ENCODE measurements at regions not wholly inside any gene's neighbourhood (a gene's known extent, or its start where the extent isn't known, plus 50 kb on each side); places are given as distances from the start of the nearest gene placed in this dataset.

DNA sequence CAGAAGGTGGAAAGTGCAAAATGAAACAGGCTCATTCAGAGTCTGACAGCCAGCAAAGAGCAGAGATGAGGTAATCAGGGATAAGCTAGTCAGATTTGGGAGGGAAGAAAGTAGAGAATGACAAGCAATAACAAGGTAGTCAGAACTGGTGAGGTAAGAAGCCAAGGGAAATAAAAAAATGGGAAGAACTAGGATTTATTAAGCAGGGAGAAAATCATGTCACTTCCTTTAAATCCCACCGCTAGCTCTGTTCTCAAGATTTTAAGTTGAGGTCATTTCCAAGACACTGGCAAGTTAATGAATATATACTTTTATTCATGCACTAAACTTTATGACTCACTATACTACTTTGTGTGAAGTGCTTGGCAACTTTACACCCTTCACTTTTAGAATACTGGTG is 1106.8 kb downstream of the IGSF11 start:
- DNase-seq = no peak

DNA sequence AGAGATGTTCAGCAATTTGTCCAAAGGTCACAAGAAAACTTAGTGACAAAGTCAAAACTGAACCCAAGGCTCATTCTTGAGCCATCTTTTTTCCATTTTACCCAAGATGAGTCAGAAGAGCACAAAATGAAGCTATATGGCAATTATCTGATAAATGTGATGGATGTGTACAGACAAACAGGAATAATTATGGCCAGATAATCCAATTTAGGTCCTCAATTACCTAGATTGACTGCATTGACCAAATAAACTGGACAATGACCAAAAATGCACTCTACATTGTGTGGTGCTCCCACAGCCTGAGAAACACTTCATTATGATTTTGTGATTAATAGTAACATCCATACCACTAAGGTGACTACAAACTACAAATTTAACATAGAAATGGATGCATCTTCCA is 1105.8 kb downstream of the IGSF11 start:
- DNase-seq = no peak

DNA sequence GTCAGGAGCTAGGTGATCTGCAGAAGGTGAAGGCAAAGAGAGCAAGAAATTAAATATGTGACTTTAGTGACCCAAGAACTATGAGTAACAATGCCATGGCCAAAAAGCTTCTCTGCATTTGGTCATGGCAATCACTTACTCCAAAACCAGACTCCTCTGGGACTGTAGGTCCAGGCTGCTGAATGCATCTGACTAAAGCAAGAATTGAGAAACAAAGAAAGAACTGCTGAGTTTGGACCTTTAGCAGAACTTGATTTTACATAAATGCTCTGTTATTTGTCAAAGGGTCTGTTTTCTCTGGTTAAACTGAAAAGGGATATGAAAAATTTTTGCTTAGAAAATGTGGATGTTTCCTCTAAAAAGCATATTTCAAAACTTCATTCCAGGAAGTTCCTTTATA is 1102.2 kb downstream of the IGSF11 start:
- DNase-seq = no peak

DNA sequence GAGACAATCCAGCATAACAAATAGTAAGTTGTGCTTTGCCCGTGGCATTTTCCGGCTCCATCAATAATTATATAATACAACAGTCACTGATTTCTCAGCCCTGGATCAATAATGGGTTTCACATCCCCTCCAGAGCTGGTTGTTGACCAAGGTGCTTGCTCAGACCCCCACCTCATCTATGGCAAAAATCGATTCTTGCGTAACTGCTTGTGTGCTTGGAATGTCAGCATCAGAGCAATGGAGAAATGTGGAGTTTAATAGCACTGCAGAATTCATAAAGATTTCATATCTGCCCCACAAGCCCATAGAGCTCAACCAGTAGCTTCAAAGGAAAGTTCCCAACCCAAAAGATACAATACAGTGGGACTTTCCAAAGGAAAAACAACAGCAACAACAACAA is 1098.5 kb downstream of the IGSF11 start:
- DNase-seq = no peak

DNA sequence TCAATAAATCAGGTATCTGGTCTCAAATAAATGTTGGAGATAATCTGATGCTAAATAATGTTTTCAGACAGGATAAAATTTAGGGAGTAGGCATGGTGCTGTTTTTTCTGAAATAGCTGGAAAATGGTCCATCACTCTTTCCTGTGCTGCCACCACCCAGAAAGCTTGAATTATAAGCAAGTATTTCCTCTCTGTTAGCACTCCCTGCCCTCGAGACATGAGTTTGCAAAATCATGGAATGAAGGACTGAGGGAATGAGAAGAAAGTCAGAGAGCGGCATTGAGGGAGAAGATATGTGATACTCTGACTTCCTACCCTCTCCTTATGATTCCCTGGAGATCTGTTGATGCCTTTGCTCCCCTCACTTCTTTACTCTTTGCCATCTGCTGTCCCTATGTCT is 1095.7 kb downstream of the IGSF11 start:
- no peak for DNase-seq

DNA sequence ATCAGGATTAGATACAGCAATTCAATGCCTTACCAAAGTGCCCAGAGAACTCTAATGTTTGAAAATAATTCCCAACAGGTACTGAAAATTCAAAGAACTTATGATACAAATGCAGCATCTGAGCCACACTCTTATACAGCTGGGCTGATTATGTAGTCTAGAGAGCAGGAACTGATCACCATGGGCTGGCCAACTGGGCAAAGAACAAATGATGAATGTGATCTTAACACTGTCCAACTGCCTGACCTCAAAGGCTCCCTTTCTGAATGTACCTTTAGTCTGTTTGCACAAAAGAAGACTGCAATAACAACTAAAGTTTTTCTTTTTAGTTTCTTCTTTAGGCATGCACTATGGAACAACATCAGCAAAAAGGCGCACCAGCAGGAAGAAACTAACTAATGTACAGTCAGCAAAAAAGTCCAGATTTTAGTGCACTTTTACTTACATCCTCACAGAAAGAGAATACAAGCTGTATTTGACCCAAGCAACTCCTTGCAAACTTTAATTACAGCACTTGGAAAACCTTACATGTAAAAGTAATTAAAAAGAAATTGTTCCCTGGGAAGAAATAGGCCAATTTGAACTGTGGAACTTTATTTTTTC is 1095.1 kb downstream of the IGSF11 start:
- no peak for DNase-seq

DNA sequence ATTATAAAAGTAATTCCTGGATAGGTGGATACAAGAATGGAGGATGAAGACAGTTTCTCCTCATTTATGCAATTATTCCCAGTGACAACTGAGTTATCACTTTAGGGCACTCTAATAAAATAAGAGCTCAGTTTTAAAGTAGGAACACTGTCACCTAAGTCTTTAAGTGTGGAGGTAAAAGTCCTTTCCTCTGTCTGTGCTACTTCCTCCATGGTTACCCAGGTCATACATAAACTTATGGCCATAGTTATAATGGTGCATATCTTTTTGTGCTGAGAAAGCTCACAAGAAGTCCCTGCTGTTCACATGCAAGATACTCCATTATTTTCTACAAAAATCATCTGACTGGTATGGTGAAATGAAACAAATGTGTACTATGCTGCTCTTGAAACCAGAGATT is 1093.6 kb downstream of the IGSF11 start:
- no peak for DNase-seq

DNA sequence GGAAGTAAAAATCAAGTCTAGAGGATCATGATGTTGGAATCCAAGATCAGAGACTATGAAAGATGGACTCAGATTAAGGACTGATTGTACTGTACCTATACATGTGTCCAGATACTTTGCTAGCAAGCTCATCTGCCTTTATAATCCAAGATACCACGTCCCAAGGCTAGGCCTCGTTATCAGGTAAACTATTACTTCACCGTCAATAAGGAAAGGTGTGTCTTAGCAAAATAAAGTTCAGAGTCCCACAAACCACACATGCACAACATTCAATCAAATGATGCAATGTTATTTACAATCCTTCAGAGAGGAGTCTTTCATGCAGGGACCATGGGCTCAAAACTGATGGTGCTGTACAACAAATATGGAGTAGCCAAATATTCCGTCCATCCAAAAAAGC is 1092.9 kb downstream of the IGSF11 start:
- no peak for DNase-seq

DNA sequence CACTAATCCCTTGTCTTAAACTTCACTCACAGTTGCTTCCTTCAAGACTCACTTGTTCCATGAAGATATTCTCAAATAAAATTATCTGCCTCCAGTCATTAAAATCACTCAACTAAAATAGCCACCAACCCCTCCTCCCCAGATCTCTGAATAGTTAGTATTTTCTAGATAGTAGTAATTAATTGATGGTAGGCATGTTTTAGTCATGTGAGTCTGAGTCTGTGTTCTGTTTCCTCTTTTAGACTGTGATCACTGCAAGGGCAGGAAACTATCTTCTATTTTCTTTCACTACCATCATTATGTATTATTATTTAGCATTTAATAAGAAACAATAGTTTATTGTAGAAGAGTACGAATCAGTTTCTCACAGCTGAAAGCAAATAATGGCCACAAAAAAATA is 1080.5 kb downstream of the IGSF11 start:
- DNase-seq = no peak

DNA sequence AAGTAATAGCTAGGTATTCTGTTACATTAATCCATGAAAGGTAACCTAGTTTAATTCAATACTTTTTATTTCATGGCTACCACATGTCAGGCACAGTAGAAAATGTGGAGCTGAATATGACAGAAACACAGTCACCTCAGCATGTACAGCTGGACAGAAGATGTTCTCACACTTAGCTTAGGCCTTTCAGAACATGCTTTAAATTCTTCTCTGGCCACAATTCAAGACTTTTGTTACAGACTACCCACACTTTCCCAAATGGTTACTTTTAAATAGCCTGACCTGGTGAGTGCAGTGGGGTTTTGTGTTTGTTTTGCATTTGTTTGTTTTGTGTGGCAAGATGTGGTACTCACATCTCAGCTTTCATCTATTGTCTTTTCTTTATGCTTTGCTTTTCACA is 1079.5 kb downstream of the IGSF11 start:
- no peak for DNase-seq

DNA sequence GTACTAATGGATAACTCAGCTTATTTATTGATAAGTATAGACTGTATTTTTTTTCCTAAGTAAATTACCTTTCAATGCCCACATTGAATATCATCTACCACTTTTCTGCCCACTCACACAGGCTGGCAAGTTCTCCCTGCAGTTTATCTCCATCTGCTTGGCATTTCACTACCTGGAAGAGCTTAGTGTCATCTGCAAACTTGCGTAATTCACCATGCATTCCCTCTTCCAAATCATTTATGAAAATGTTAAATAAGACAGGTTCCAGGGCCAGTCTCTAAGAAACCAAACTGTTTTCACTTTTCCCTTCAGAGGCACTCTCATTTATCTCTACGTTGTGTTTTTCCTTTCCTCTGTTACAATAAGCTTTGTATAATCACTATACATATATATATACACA is 1076.6 kb downstream of the IGSF11 start:
- no peak for DNase-seq

DNA sequence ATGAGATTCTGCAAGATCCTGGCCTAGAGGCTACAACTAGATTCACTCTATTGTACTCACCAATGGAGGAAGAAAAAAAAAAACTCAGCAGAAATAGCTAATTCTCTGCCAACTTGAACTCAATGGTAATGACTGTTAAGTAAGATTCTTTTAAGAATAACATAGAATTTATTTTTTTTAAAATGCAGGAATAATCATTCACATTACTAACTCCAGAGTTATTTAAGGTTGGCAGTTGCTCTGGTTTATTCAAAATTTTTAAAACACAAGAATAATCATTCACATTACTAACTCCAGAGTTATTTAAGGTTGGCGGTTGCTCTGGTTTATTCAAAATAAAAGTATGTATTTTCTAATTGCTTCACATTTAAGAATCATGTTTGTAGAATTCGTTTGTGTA is 1071.9 kb downstream of the IGSF11 start:
- no peak for DNase-seq

DNA sequence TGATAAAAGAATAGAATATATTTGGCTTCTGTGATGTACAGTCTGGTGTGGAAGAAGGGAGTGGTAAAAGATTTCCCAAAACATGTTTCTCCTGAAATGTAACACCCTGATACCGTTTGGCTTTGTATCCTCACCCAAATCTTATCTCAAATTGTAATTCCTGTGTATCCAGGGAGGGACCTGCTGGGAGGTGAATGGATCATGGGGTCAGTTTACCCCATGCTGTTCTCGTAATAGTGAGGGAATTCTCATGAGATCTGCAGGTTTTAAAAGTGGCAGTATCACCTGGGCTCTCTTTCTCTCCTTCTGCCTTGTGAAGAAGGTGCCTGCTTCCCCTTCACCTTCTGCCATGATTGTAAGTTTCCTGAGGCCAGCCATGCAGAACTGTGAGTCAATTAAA is 1070.8 kb downstream of the IGSF11 start:
- DNase-seq = no peak

DNA sequence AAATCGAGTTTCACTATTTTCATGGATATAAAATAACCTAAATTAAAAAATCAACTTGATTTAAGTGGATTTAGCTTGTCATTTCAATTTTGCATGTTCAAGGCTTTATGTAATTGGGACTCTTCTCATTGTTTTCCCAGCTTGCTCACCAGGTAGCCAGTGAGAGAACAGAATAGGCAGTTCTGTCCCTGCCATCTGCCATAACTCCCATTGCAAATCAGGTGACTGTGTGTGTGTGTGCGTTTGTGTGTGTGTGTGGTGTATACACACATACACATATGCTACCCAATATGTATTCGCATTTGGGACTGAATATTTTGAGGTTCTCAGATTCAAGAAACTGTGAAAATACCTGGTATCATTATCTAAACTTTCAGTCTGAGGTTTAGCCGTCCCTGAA is 1069.8 kb downstream of the IGSF11 start:
- DNase-seq = no peak

DNA sequence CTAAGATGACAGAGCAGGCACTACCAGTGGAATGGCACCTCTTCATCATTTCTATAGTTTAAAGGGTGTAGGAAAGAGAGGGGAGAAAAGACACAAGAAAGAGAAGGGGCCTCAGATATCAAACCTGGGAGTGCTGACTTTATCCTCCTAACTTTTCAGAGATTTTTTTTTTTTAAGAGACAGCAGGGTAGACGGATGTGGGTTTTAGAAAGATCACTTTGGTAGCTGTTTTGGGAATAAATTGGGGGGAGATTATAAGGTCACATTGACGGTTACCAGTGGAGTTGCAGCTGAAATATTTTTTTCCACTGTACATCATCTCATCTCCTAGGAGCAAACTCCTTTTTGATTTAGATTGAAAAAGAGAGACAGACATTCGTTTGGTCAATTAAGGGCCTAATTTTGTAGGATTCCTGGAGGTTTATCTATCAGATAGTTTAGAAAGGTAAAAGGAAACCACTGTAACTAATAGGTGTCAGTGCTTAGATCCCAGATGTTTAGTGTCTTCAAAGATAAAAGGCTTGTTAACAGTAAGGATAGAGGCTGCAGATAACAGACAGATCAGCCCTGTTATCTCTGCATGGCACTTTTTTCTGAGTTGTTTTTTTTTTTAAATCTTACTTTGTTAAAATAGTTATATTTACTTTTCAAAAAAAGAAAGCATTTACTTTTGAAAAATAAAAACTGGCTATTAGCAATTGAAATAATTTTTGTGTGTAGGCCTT is 1057.0 kb downstream of the IGSF11 start:
- DNase-seq = no peak

DNA sequence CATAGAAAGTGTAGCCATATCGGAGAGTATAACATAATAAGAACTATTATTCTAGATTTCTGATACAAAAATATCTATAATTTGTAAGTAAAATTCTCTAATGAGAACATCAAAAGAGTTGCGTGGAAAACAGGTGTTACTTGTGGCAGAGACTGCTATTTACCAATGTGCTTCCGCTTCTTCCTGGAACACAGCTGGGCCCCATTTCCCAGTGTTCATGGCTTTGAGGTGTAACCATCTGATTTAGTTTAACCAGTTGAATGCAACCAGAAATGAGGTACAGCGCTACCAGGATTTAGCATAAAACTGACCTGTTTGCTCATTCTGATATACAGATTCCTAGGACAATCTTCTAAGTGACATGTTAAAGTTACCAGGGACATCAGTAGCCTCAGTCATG is 1055.2 kb downstream of the IGSF11 start:
- no peak for DNase-seq

DNA sequence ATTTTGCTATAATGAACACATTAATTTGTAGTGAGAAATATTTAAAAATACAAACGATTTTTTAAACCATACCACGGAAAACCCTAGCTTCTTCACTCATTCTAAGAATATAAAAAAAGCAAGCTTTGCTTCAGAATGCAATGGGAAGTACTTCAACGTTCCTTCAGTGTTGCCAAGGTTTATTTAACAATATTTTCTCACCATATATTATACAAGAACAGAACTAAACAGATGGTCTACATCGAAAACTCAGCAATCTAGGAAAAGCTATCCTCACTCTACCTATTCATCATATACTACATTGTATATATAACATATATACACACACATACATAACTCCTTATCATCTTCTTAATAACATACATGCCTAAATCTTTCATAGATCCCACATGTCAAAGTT is 1047.4 kb downstream of the IGSF11 start:
- DNase-seq = no peak

DNA sequence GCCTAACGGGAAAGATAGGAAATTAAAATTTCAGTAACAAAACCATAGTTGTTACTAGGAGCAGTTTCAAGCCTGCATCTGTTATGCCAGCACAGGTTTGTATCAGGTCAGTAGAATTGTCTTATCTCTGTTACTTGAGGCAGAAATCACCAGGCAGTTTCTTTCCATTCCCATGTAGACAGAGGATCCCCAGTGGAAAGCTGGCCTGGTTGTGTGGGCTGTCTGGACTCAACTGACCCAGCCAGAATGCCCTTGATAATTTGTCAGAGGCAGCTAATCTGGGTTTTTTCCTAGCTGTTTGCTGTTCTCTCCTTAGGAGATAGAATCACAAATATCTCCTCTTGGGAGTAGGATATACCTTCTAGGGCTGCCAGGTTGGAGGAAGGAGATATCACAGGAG is 1044.7 kb downstream of the IGSF11 start:
- DNase-seq = no peak

DNA sequence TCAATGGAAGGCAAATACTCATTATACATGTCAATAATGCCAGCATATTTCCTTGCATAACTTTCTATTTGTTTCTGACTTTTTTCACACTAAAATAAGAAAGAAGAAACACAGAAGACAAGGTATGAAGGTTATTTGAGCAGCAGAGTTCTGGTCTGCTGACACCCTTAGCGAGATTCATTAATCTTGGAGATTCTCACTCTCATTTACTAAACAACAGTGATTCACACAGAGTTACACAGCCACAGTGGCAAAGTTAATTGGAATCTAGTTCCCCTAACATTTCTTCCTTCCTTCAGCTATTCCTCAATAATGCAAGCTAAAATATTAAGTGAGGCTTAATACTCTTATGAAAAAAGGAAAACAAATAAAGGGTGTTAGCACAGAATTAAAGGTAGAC is 1044.0 kb downstream of the IGSF11 start:
- DNase-seq = no peak

DNA sequence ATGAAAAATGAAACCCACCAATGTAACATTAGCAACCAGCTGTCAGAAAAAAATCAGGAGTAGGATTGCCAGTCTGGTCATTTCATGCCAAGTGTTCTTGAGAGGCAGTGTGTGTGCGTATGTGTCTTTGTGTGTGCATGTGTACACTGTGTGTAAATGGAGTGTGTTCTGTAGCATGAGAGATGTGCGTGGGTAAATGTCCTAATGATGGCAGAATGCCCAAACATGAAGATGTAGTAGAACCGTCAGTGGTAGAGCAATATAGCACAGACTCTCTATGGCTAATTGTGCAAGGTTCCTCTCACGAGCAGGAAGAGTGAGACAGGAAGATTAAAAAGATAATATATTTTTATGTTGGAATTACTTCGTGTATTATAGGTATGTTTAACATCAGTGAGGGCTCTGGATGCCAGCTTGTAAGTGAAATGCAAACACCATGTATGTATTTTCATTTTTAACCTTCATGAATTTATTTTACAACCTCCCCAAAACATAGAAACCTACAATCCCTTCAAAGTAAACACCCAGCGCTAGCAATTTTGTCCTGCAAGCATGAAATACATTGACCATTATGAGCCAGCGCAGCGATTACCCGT is 1038.7 kb downstream of the IGSF11 start:
- no peak for DNase-seq

DNA sequence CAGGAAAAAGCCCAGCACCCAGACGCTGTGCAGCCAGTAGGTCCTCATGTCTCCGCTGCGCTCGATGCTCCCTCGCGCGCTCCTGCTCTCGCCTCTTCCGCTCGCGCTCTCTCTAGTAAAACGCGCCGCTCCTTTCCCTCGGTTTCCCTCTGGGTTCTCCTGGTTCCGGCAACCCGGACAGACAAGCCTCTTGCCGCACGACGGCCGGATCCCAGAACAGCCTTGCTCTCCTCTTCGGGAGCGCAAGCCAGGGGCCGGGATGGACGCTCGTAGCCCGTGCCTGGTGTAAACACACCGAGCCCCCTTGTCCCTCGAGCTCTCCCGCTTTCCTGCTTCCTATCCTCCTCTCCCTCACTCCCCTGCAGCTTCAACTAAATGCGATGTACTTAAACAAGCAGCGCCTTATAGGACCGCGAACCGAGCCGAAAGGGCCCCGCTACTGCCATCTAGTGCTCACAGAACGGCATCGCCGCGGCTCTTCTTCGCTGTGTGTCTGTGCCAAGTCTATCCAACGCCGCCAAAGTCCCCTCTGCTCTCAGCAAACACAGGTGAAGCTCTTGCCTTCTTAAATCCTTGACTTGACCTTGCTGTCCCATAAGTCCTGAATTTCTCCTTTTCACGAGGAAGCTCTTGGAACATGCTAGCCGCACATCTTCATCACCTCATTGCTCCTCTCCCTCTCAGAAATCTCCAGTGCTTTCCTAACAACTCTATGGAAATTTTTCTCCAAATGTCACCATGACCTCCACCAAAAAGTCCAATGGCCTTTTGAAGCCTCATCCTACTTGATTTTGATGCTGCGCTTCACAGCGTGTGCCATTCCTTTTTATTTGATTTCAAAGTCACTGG is 1037.2 kb downstream of the IGSF11 start:
- DNase-seq = peak; percentile 62

DNA sequence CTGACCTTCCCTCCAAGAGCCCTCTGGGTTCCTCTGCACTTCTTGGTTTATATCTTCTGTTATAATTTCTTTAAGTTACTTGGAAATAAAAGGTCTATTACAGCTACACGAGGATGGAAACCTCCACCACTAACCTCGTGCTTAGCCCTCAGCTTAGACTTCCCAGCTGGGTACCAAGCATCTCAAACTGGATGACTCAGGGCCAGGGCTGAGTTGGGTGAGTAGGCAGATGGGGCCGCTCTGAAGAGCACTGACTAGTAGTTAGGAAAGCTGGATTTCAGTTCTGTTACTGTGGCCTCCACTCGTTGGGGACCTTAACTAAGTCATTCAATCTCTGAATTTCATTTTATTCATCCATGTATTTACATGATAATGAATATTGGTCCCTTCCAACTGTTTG is 1036.6 kb downstream of the IGSF11 start:
- no peak for DNase-seq

DNA sequence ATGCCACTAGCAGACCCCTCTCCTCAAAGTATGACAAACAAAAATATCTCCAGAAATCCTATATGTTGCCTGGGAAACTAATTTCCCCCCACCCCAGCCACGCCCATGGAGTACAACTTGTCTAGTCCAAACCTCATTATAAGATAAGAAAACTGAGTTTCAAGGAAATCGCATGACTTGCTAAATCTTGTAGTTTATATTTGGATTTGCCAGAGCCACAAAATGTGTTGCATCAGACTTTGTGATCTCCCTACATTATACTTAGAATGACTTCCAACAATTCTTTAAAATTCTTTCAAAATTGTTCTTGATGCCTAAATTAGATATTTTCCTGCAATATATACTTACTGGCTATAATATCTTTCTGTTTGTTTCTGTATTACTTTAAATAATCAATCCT is 1034.4 kb downstream of the IGSF11 start:
- no peak for DNase-seq

DNA sequence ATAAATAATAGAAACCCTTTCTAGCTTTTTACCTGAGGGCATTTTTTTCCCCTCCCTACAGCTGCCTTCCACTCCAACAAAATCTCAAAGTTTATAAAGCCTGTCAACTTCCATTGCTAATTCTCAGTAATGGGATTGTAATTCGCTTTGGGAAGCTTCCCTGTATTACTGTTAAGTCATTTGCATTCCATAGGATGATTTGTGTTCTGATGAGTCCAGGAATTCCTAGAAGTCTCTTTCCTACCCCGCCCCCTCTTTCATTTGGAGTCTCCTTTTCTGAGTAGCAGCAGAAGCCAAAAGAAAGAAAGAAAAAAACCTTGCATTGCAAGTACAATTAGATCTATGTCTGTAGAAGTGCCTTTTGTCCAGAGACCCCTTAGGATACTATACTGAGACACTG is 1033.3 kb downstream of the IGSF11 start:
- no peak for DNase-seq
